Activated naive CD4-positive, alpha-beta T cell treated with anti-CD3 and anti-CD28 coated beads for 36 hours (primary cell): ENCODE measurements at regions not wholly inside any gene's neighbourhood (a gene's known extent, or its start where the extent isn't known, plus 50 kb on each side); places are given as distances from the start of the nearest gene placed in this dataset.
"Not testable (repeated sequence)": the region's sequence is repeated elsewhere in the genome, so short reads cannot be mapped to it uniquely, and the experiment has no call there.

Experiments used
- CTCF ChIA-PET: fragments of 350-600 bp; sonication (Branson Sonifier 250); formaldehyde crosslinking; loops from one replicate; lab custom pipeline; 2021; ENCODE audit warnings: antibody characterized with exemption; lab: Charles Lee
- DNase-seq: peaks from one replicate; pipeline ENCODE4 v3.0.0-alpha.2; 2020
- H3K27ac Mint-ChIP-seq: one replicate; pipeline ENCODE4 v1.8.0; 2021; ENCODE audit warnings: mild to moderate bottlenecking, mixed read lengths
- H3K27me3 Mint-ChIP-seq: one replicate; pipeline ENCODE4 v1.8.0; 2021; ENCODE audit warnings: low read depth, mixed read lengths
- H3K36me3 Mint-ChIP-seq: one replicate; pipeline ENCODE4 v1.8.0; 2021; ENCODE audit warnings: low read depth, mixed read lengths
- H3K4me1 Mint-ChIP-seq: one replicate; pipeline ENCODE4 v1.8.0; 2021; ENCODE audit warnings: low read depth, mixed read lengths
- H3K4me3 Mint-ChIP-seq: one replicate; pipeline ENCODE4 v1.8.0; 2021; ENCODE audit warnings: mild to moderate bottlenecking, moderate library complexity, mixed read lengths
- H3K9me3 Mint-ChIP-seq: one replicate; pipeline ENCODE4 v1.8.0; 2021; ENCODE audit warnings: mixed read lengths
- intact Hi-C: fragments of 100-400 bp; cut with micrococcal nuclease; formaldehyde crosslinking; loops from one replicate; pipeline ENCODE4 v1.15.1; 2023

GRCh38 chr1:90354704-90355103, 359.8 kb downstream of the ZNF326 start:
- Mint-ChIP-seq H3K36me3 (no peaks in the 10 kb centered on the region), H3K9me3 (no peaks in the 10 kb centered on the region), H3K4me1 (no peaks in the 10 kb centered on the region), H3K4me3 (no peak overlapping the region), H3K27ac (no peak overlapping the region), H3K27me3 (peaks cover 3% of the 10 kb centered on the region)
- CTCF ChIA-PET = no interaction called here
- intact Hi-C loops = no loop called here
- DNase-seq = no peak

- CTCF ChIA-PET = no interaction called here
- Mint-ChIP-seq H3K4me3 (no peak overlapping the region), H3K27me3 (no peaks in the 10 kb centered on the region), H3K9me3 (peaks cover 3% of the 10 kb centered on the region), H3K27ac (no peak overlapping the region), H3K36me3 (no peaks in the 10 kb centered on the region), H3K4me1 (no peaks in the 10 kb centered on the region)
- no peak for DNase-seq
- intact Hi-C loops = no loop called here
Observed at GRCh38 chr1:90351019-90351418, 356.1 kb downstream of the ZNF326 start.

GRCh38 chr1:90349510-90349909, 354.6 kb downstream of the ZNF326 start:
- DNase-seq = no peak

GRCh38 chr1:90348934-90349333, 354.0 kb downstream of the ZNF326 start:
- H3K4me1 Mint-ChIP-seq = no peaks in the 10 kb centered on the region
- peaks cover 3% of the 10 kb centered on the region for H3K9me3 Mint-ChIP-seq
- no peak overlapping the region for H3K27ac Mint-ChIP-seq

More at GRCh38 chr1:90349510-90349909, 354.6 kb downstream of the ZNF326 start:
- Mint-ChIP-seq H3K36me3 (no peaks in the 10 kb centered on the region), H3K4me3 (no peak overlapping the region), H3K9me3 (peaks cover 3% of the 10 kb centered on the region), H3K27ac (no peak overlapping the region), H3K4me1 (no peaks in the 10 kb centered on the region), H3K27me3 (peaks cover 3% of the 10 kb centered on the region)
- intact Hi-C loops = no loop called here
- CTCF ChIA-PET = no interaction called here

GRCh38 chr1:90348459-90348858, 353.5 kb downstream of the ZNF326 start:
- H3K27me3 Mint-ChIP-seq, CTCF ChIA-PET, intact Hi-C loops, H3K9me3 Mint-ChIP-seq, H3K4me3 Mint-ChIP-seq, DNase-seq, H3K27ac Mint-ChIP-seq, H3K4me1 Mint-ChIP-seq, H3K36me3 Mint-ChIP-seq: not testable (repeated sequence)

More at GRCh38 chr1:90348934-90349333, 354.0 kb downstream of the ZNF326 start:
- DNase-seq = no peak
- intact Hi-C loops = no loop called here
- peaks cover 3% of the 10 kb centered on the region for H3K27me3 Mint-ChIP-seq
- no peak overlapping the region for H3K4me3 Mint-ChIP-seq
- H3K36me3 Mint-ChIP-seq = no peaks in the 10 kb centered on the region
- CTCF ChIA-PET = no interaction called here

- Mint-ChIP-seq H3K4me3 (no peak overlapping the region), H3K4me1 (no peaks in the 10 kb centered on the region), H3K27ac (no peak overlapping the region), H3K9me3 (peaks cover 3% of the 10 kb centered on the region), H3K27me3 (peaks cover 3% of the 10 kb centered on the region), H3K36me3 (no peaks in the 10 kb centered on the region)
- intact Hi-C loops = no loop called here
- DNase-seq = no peak
- CTCF ChIA-PET = no interaction called here
Observed at GRCh38 chr1:90347366-90347765, 352.5 kb downstream of the ZNF326 start.

GRCh38 chr1:90346757-90347156, 351.8 kb downstream of the ZNF326 start:
- H3K9me3 Mint-ChIP-seq = peaks cover 3% of the 10 kb centered on the region
- H3K4me1 Mint-ChIP-seq = no peaks in the 10 kb centered on the region
- peaks cover 3% of the 10 kb centered on the region for H3K27me3 Mint-ChIP-seq
- intact Hi-C loops = no loop called here
- DNase-seq = no peak
- no peaks in the 10 kb centered on the region for H3K36me3 Mint-ChIP-seq
- H3K27ac Mint-ChIP-seq = no peak overlapping the region
- H3K4me3 Mint-ChIP-seq = no peak overlapping the region
- CTCF ChIA-PET = no interaction called here

- intact Hi-C loops = no loop called here
- CTCF ChIA-PET = no interaction called here
- peaks cover 3% of the 10 kb centered on the region for H3K9me3 Mint-ChIP-seq
Observed at GRCh38 chr1:90346349-90346748, 351.4 kb downstream of the ZNF326 start.

GRCh38 chr1:90344963-90345730, 350.2 kb downstream of the ZNF326 start:
- Mint-ChIP-seq H3K27ac (no peak overlapping the region), H3K4me3 (no peak overlapping the region), H3K27me3 (peaks cover 3% of the 10 kb centered on the region), H3K4me1 (peaks cover 3% of the 10 kb centered on the region), H3K36me3 (no peaks in the 10 kb centered on the region), H3K9me3 (peaks cover 3% of the 10 kb centered on the region)
- CTCF ChIA-PET = no interaction called here
- intact Hi-C loops = no loop called here
- DNase-seq = no peak

More at GRCh38 chr1:90346349-90346748, 351.4 kb downstream of the ZNF326 start:
- Mint-ChIP-seq H3K4me3 (no peak overlapping the region), H3K36me3 (no peaks in the 10 kb centered on the region), H3K4me1 (no peaks in the 10 kb centered on the region), H3K27me3 (peaks cover 3% of the 10 kb centered on the region), H3K27ac (no peak overlapping the region)
- no peak for DNase-seq

GRCh38 chr1:90341516-90341915, 346.6 kb downstream of the ZNF326 start:
- H3K27me3 Mint-ChIP-seq = peaks cover 3% of the 10 kb centered on the region
- no peaks in the 10 kb centered on the region for H3K9me3 Mint-ChIP-seq
- CTCF ChIA-PET = no interaction called here

GRCh38 chr1:90340606-90341005, 345.7 kb downstream of the ZNF326 start:
- H3K27me3 Mint-ChIP-seq = peaks cover under 1% of the 10 kb centered on the region
- CTCF ChIA-PET = no interaction called here
- H3K27ac Mint-ChIP-seq = no peak overlapping the region
- no peaks in the 10 kb centered on the region for H3K36me3 Mint-ChIP-seq
- no peak overlapping the region for H3K4me3 Mint-ChIP-seq
- intact Hi-C loops = no loop called here
- DNase-seq = no peak
- peaks cover 3% of the 10 kb centered on the region for H3K4me1 Mint-ChIP-seq
- no peaks in the 10 kb centered on the region for H3K9me3 Mint-ChIP-seq

More at GRCh38 chr1:90341516-90341915, 346.6 kb downstream of the ZNF326 start:
- peaks cover 3% of the 10 kb centered on the region for H3K4me1 Mint-ChIP-seq
- H3K27ac Mint-ChIP-seq = no peak overlapping the region
- H3K36me3 Mint-ChIP-seq = no peaks in the 10 kb centered on the region
- no peak for DNase-seq
- intact Hi-C loops = no loop called here
- no peak overlapping the region for H3K4me3 Mint-ChIP-seq

- Mint-ChIP-seq H3K9me3 (no peaks in the 10 kb centered on the region), H3K36me3 (no peaks in the 10 kb centered on the region), H3K27ac (no peak overlapping the region), H3K4me3 (no peak overlapping the region), H3K4me1 (peaks cover 3% of the 10 kb centered on the region), H3K27me3 (no peaks in the 10 kb centered on the region)
- CTCF ChIA-PET = no interaction called here
- DNase-seq = no peak
- intact Hi-C loops = no loop called here
Observed at GRCh38 chr1:90339811-90340210, 344.9 kb downstream of the ZNF326 start.

GRCh38 chr1:90336552-90337324, 341.8 kb downstream of the ZNF326 start:
- H3K27ac Mint-ChIP-seq = no peak overlapping the region
- intact Hi-C loops = no loop called here
- no peak for DNase-seq
- no peaks in the 10 kb centered on the region for H3K9me3 Mint-ChIP-seq
- H3K4me3 Mint-ChIP-seq = no peak overlapping the region
- peaks cover 3% of the 10 kb centered on the region for H3K4me1 Mint-ChIP-seq
- H3K27me3 Mint-ChIP-seq = no peaks in the 10 kb centered on the region
- no peaks in the 10 kb centered on the region for H3K36me3 Mint-ChIP-seq
- CTCF ChIA-PET = no interaction called here
